DND-41 (cell line): ENCODE measurements at regions not wholly inside any gene's neighbourhood (a gene's known extent, or its start where the extent isn't known, plus 50 kb on each side); places are given as distances from the start of the nearest gene placed in this dataset.

Experiments used
- CTCF ChIP-seq: IDR thresholded peaks from 2 replicates; pipeline ENCODE4 v1.5.1; 2012; ENCODE audit warnings: borderline replicate concordance, low read length, moderate library complexity, mild to moderate bottlenecking; ENCODE audit not compliant: poor library complexity, severe bottlenecking; ENCODE audit errors: extremely low read depth
- EZH2 ChIP-seq: IDR thresholded peaks from 3 replicates; pipeline ENCODE4 v1.6.1; 2012; ENCODE audit warnings: borderline replicate concordance, low read depth, mild to moderate bottlenecking, moderate library complexity, low read length, inconsistent platforms; ENCODE audit not compliant: severe bottlenecking

GRCh38 chr13:21321269-21321668, 137.8 kb downstream of the ZDHHC20 start:
- TF ChIP-seq CTCF (no peak), EZH2 (no peak)
